ENCODE measurements at regions not wholly inside any gene's neighbourhood (a gene's known extent, or its start where the extent isn't known, plus 50 kb on each side); places are given as distances from the start of the nearest gene placed in this dataset.

- H3K4me2 ChIP-seq (ENCODE audit: insufficient read depth in 1 of 2, low read depth in 2 of 2, low read length in 2 of 2) = no peak overlapping the region
- H3K4me3 ChIP-seq (ENCODE audit: extremely low read depth in 1 of 4, insufficient read depth in 2 of 4, low read depth in 3 of 4, low read length in 4 of 4) = no peak overlapping the region
- ChIA-PET CTCF (ENCODE audit: partially characterized antibody) (interaction anchor here (0.7 to 1.5 kb wide), 3 partner anchors 74 to 213 kb away, joined by 3 to 4 read pairs (median 3); no protein-coding TSS in a partner anchor), POLR2A (ENCODE audit: partially characterized antibody) (interaction anchor here (0.6 kb wide), 1 partner anchor 310 kb away, joined by 3 read pairs; no protein-coding TSS in a partner anchor)
- H3K14ac ChIP-seq (ENCODE audit: insufficient read length) = no peak overlapping the region
- H4K91ac ChIP-seq (replicated peaks; ENCODE audit: insufficient read length, low read length) = no peak overlapping the region
- H3K27me3 ChIP-seq (replicated peaks in 1 of 4; ENCODE audit: control insufficient read depth in 3 of 4, extremely low read depth in 1 of 4, insufficient read depth in 3 of 4, low read length in 3 of 4) = peaks cover 0 to 1% (median 0%) of the 10 kb centered on the region in 4 experiments; a peak in 1 of 7 replicates
- H3K27ac ChIP-seq (ENCODE audit: low read depth, low read length) = no peak overlapping the region
- H3K36me3 ChIP-seq (ENCODE audit: control insufficient read depth in 2 of 4, insufficient read depth in 4 of 4, low read length in 3 of 4) = no peaks in the 10 kb centered on the region
- H3K79me2 ChIP-seq (ENCODE audit: control insufficient read depth in 1 of 2, insufficient read depth in 2 of 2, low read length in 2 of 2) = no peaks in the 10 kb centered on the region
- no peak overlapping the region for H4K5ac ChIP-seq (ENCODE audit: insufficient read length, low read depth, low read length)
- no peak overlapping the region for H3K4ac ChIP-seq (replicated peaks; ENCODE audit: insufficient read length, low read depth, low read length)
- H3K79me1 ChIP-seq (ENCODE audit: low read depth, low read length) = no peaks in the 10 kb centered on the region
- H3K4me1 ChIP-seq (replicated peaks in 1 of 4; ENCODE audit: control insufficient read depth in 3 of 4, insufficient read depth in 4 of 4, low read length in 3 of 4) = peaks cover 0 to 10% (median 9%) of the 10 kb centered on the region in 4 experiments; a peak in 6 of 7 replicates
- no peak overlapping the region for H4K8ac ChIP-seq (ENCODE audit: extremely low read depth, insufficient read depth, low read length)
- H3K18ac ChIP-seq (ENCODE audit: extremely low read depth, low read length) = no peak overlapping the region
- no peak overlapping the region for H2AFZ ChIP-seq (ENCODE audit: low read length)
- H3K9ac ChIP-seq (replicated peaks in 1 of 4; ENCODE audit: extremely low read depth in 1 of 4, low read depth in 3 of 4, low read length in 3 of 4) = no peak overlapping the region
- H2BK15ac ChIP-seq (ENCODE audit: low read length) = no peak overlapping the region
- TF ChIP-seq CTBP2 (IDR thresholded peaks at IDR 0.05; ENCODE audit: borderline replicate concordance, insufficient read depth, insufficient read length, low read length) (no peak), JUN (IDR thresholded peaks at IDR 0.05; ENCODE audit: low read depth, low read length) (no peak), SUZ12 (IDR thresholded peaks at IDR 0.05; ENCODE audit: low read length) (no peak)
- no peaks in the 10 kb centered on the region for H3K23me2 ChIP-seq (ENCODE audit: low read depth, low read length)
- H3K56ac ChIP-seq (replicated peaks; ENCODE audit: insufficient read length, low read depth, low read length) = no peak overlapping the region
- FAIRE-seq (no peak), DNase-seq (ENCODE audit: low read depth in 1 of 2, low spot score in 2 of 2) (no peak)
- H3K9me3 ChIP-seq (ENCODE audit: insufficient read depth in 2 of 2, low read depth in 1 of 2, low read length in 1 of 2) = no peaks in the 10 kb centered on the region
- no peak overlapping the region for H2AK5ac ChIP-seq (ENCODE audit: low read depth, low read length)
- H2BK20ac ChIP-seq (ENCODE audit: low read length) = no peak overlapping the region
- H2BK5ac ChIP-seq (ENCODE audit: low read depth, low read length) = no peak overlapping the region
- no peak overlapping the region for H3K23ac ChIP-seq (ENCODE audit: insufficient read length)
- 100% methylated on average over 1 of the region's 1 CpG; no CpG with 5 or more reads in 1 of the 2 experiments for WGBS, 2 experiments (ENCODE audit: extremely low coverage in 1 of 2, insufficient coverage in 1 of 2, insufficient read length in 1 of 2, insufficient replicate concordance in 2 of 2, low coverage in 1 of 2, low lambda C conversion rate in 2 of 2, missing lambda C conversion rate in 1 of 2)
- no peak overlapping the region for H2BK12ac ChIP-seq (ENCODE audit: low read depth, low read length)
- no peaks in the 10 kb centered on the region for H4K20me1 ChIP-seq (replicated peaks in 1 of 2; ENCODE audit: control insufficient read depth in 1 of 2, insufficient read depth in 2 of 2, low read length in 2 of 2)
- H2BK120ac ChIP-seq (replicated peaks; ENCODE audit: low read depth, low read length) = no peak overlapping the region
These were observed 308.8 kb downstream of the HHIPL2 start for GRCh38 chr1:222239130-222239529.

Measured in H1 (cell line).